ENCODE measurements at regions not wholly inside any gene's neighbourhood (a gene's known extent, or its start where the extent isn't known, plus 50 kb on each side); places are given as distances from the start of the nearest gene placed in this dataset.
A peak's percentile ranks its signal among the peaks of the same experiment; 100 is the strongest.

DNA sequence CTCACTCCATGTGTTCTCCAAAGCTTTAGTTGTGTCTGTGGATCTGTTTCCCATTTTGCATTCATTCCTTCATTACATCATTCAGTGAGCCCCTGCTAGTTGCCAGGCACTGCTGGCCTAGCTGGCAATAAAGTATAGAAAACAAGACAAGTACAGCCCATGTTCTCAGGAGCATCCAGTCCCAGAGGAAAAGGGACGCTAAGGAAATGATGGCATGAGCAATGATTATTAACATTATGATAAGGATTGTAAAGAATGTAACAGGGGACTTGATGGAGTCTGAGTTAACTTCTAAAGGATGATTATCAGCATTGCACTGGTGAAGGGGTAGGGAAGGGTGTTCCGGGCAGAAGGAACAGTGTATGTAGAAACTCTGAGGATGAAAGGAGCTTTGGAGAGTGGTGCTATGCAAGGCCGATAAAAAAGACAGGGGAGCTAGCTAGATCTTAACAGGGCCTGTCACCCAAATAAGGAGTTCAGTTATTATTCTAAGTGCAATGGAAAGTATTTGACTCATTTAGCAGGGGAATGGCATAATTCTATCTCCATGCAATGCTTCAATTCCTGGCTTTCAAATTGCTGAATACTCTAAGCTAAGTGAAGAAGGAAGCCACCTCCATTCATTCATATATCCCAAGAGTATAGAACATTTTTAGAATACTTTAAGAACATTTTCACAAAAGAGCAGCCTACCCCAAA lies 258.2 kb upstream of the STT3B start:
- WGBS (ENCODE audit: missing lambda C conversion rate), result 76% methylated on average over 3 of the region's 3 CpGs
- DNase-seq (ENCODE audit: low read depth in 1 of 2, low spot score in 1 of 2), result no peak
- Histone ChIP-seq H3K4me3 (no peak overlapping the region; the same call in 2 of the 3 replicates), H3K9me3 (no peaks in the 10 kb centered on the region), H3K27ac (peak overlapping the region; percentile 56 to 63), H3K4me1 (peaks cover 40% of the 10 kb centered on the region), H3K4me2 (peak overlapping the region; percentile 60)
- TF ChIP-seq ELK1 (IDR thresholded peaks at IDR 0.05; ENCODE audit: low read depth, low read length) (no peak), HOXA7 (CRISPR knock-in tag; IDR thresholded peaks at IDR 0.05) (no peak), E2F6 (IDR thresholded peaks at IDR 0.05; ENCODE audit: borderline replicate concordance, low read depth) (no peak), CTCF (IDR thresholded peaks at IDR 0.05) (no peak), CHD4 (IDR thresholded peaks at IDR 0.05; ENCODE audit: borderline replicate concordance) (no peak), HDAC2 (IDR thresholded peaks at IDR 0.05) (no peak), ZC3H11A (IDR thresholded peaks at IDR 0.05) (no peak), TFCP2L1 (CRISPR knock-in tag; IDR thresholded peaks at IDR 0.05) (no peak), GATA3 (IDR thresholded peaks at IDR 0.05; ENCODE audit: borderline replicate concordance) (no peak)
- TF ChIP-seq, protein P1, sequence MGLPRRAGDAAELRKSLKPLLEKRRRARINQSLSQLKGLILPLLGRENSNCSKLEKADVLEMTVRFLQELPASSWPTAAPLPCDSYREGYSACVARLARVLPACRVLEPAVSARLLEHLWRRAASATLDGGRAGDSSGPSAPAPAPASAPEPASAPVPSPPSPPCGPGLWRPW (IDR thresholded peaks at IDR 0.05), result no peak
- ATAC-seq, result peak; percentile 12 to 24; a peak in 3 of 6 replicates
- POLR2A ChIA-PET, result interaction anchor here (0.8 kb wide), 1 partner anchor 258 kb away, joined by 4 read pairs; the partner anchor contains the start of gene STT3B
- no peak for FAIRE-seq
- CTCF ChIA-PET, result interaction anchor here (0.8 kb wide), 1 partner anchor 26 kb away, joined by 3 read pairs; no protein-coding TSS in a partner anchor

- DNase-seq (ENCODE audit: low read depth in 1 of 2, low spot score in 1 of 2), result peak; percentile 41 to 80
- POLR2A ChIA-PET, result interaction anchor here (0.8 kb wide), 1 partner anchor 258 kb away, joined by 4 read pairs; the partner anchor contains the start of gene STT3B
- Histone ChIP-seq H3K9me3 (no peaks in the 10 kb centered on the region), H3K27ac (peak overlapping the region; percentile 56 to 72; a peak in 5 of 6 replicates), H3K4me3 (no peak overlapping the region), H3K4me1 (peaks cover 40% of the 10 kb centered on the region), H3K4me2 (peak overlapping the region; percentile 60)
- 3% methylated on average over 3 of the region's 3 CpGs for WGBS (ENCODE audit: missing lambda C conversion rate)
- no peak for FAIRE-seq
- ATAC-seq, result peak; percentile 76 to 79
- CTCF ChIA-PET, result interaction anchor here (0.8 kb wide), 1 partner anchor 27 kb away, joined by 3 read pairs; no protein-coding TSS in a partner anchor
- TF ChIP-seq FOSL2 (IDR thresholded peaks at IDR 0.05) (no peak), FOSL2 (CRISPR knock-in tag; IDR thresholded peaks at IDR 0.05) (peak; percentile 71), ZC3H11A (IDR thresholded peaks at IDR 0.05) (no peak), CHD2 (IDR thresholded peaks at IDR 0.05; ENCODE audit: low read length, partially characterized antibody) (no peak), POLR2AphosphoS2 (conservative IDR thresholded peaks at IDR 0.05; ENCODE audit: low read length) (no peak), KDM5A (IDR thresholded peaks at IDR 0.05) (no peak), EP300 (IDR thresholded peaks at IDR 0.05) (peak; percentile 38 to 42; a peak in 3 of 5 replicates), GATA3 (IDR thresholded peaks at IDR 0.05; ENCODE audit: borderline replicate concordance) (peak; percentile 68), NPAS2 (CRISPR knock-in tag; IDR thresholded peaks at IDR 0.05; ENCODE audit: borderline replicate concordance) (no peak), USF2 (IDR thresholded peaks at IDR 0.05) (no peak), POLR2A (IDR thresholded peaks at IDR 0.05; ENCODE audit: low read length) (no peak), CEBPB (IDR thresholded peaks at IDR 0.05) (peak; percentile 80 to 86), RFX5 (IDR thresholded peaks at IDR 0.05) (no peak), BHLHE40 (IDR thresholded peaks at IDR 0.05; ENCODE audit: low read depth, low read length) (no peak), FOXS1 (CRISPR knock-in tag; IDR thresholded peaks at IDR 0.05) (no peak), HOXB13 (CRISPR knock-in tag; IDR thresholded peaks at IDR 0.05; ENCODE audit: low read depth) (no peak), RAD21 (conservative IDR thresholded peaks at IDR 0.05 in 1 of 2, IDR thresholded peaks at IDR 0.05 in 1 of 2) (peak in 1 of 2 experiments; percentile 31; a peak in 1 of 5 replicates), ZFP36 (IDR thresholded peaks at IDR 0.05; ENCODE audit: borderline replicate concordance, partially characterized antibody) (no peak), ESRRA (IDR thresholded peaks at IDR 0.05; ENCODE audit: borderline replicate concordance, low read length) (no peak)
- TF ChIP-seq, protein P2, sequence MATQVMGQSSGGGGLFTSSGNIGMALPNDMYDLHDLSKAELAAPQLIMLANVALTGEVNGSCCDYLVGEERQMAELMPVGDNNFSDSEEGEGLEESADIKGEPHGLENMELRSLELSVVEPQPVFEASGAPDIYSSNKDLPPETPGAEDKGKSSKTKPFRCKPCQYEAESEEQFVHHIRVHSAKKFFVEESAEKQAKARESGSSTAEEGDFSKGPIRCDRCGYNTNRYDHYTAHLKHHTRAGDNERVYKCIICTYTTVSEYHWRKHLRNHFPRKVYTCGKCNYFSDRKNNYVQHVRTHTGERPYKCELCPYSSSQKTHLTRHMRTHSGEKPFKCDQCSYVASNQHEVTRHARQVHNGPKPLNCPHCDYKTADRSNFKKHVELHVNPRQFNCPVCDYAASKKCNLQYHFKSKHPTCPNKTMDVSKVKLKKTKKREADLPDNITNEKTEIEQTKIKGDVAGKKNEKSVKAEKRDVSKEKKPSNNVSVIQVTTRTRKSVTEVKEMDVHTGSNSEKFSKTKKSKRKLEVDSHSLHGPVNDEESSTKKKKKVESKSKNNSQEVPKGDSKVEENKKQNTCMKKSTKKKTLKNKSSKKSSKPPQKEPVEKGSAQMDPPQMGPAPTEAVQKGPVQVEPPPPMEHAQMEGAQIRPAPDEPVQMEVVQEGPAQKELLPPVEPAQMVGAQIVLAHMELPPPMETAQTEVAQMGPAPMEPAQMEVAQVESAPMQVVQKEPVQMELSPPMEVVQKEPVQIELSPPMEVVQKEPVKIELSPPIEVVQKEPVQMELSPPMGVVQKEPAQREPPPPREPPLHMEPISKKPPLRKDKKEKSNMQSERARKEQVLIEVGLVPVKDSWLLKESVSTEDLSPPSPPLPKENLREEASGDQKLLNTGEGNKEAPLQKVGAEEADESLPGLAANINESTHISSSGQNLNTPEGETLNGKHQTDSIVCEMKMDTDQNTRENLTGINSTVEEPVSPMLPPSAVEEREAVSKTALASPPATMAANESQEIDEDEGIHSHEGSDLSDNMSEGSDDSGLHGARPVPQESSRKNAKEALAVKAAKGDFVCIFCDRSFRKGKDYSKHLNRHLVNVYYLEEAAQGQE (IDR thresholded peaks at IDR 0.05), result no peak
- TF ChIP-seq, protein P1 (IDR thresholded peaks at IDR 0.05), result peak; percentile 39; the same call in 1 of the 2 replicates
These were observed 257.6 kb upstream of the STT3B start for GRCh38 chr3:31275038-31275572.

Measured in A549 (cell line).